ENCODE measurements at regions not wholly inside any gene's neighbourhood (a gene's known extent, or its start where the extent isn't known, plus 50 kb on each side); places are given as distances from the start of the nearest gene placed in this dataset.

DNA sequence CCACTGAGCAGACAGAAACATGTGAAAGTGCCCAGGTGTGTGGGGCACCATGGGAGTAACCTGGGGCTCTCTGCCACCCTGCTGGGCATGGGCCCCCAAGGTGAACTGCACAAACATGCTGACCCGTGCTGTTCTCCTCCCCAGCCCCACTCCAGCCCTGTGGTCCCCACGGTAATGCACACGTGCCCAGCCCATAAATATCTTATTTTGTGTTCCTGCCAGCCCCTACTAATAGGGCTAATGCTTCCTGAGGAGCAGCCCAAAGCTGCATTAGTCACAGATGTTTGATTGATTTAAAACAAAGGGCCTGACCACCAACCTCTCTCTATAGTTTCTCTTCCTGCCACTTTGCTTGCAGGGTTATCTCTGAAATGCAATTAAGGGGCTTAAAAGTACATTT is 95.4 kb downstream of the ABHD5 start:
- no peak for TF ChIP-seq EZH2 (IDR thresholded peaks at IDR 0.05; ENCODE audit: insufficient read depth, poor library complexity, severe bottlenecking)
- no peak for TF ChIP-seq EZH2phosphoT487 (IDR thresholded peaks at IDR 0.05; ENCODE audit: insufficient read depth, low read depth)

Measured in GM23248 (cell line).